ENCODE measurements at regions not wholly inside any gene's neighbourhood (a gene's known extent, or its start where the extent isn't known, plus 50 kb on each side); places are given as distances from the start of the nearest gene placed in this dataset.

DNA sequence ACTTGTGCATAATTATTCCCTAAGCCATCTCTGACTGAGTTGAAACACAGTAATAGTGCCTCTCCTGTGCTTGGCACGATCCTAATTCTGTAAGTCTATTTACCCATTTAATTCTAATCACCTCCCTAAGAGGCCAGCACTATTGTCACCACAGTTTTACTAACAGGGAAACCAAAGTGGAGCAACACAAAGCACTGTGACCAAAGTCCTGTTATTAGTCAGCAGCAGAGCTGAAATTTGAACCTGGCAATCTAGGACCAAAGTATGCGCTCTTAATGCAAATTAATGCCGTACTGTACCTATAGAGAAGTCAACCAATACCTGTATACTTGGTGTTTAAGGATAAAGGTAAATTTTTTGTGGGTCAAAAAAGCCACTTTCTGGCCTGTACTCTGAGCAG is 77.1 kb upstream of the CNTLN start:
- TF ChIP-seq FOXP2 (optimal IDR thresholded peaks at IDR 0.05; ENCODE audit: borderline replicate concordance, extremely low read depth, extremely low read length, insufficient read depth) = no peak
- TF ChIP-seq POLR2AphosphoS5 (IDR thresholded peaks at IDR 0.05; ENCODE audit: low read depth, low read length) = no peak
